ENCODE measurements at regions not wholly inside any gene's neighbourhood (a gene's known extent, or its start where the extent isn't known, plus 50 kb on each side); places are given as distances from the start of the nearest gene placed in this dataset.
"Not testable (repeated sequence)": the region's sequence is repeated elsewhere in the genome, so short reads cannot be mapped to it uniquely, and the experiment has no call there.

GRCh38 chr2:56589194-56589593, 405.4 kb downstream of the CCDC85A start:
- no peak for DNase-seq (ENCODE audit: low read depth in 1 of 2, low spot score in 2 of 2)
- H3K27me3 ChIP-seq (replicated peaks): no peaks in the 10 kb centered on the region

GRCh38 chr2:56589835-56590234, 406.0 kb downstream of the CCDC85A start:
- Histone ChIP-seq H3K4me1 (replicated peaks) (no peaks in the 10 kb centered on the region), H3K27ac (no peak overlapping the region), H3K27me3 (replicated peaks) (no peaks in the 10 kb centered on the region), H3K36me3 (no peaks in the 10 kb centered on the region), H3K4me3 (no peak overlapping the region), H3K9me3 (replicated peaks) (no peaks in the 10 kb centered on the region)
- DNase-seq (ENCODE audit: low read depth in 1 of 2, low spot score in 2 of 2): no peak

More at GRCh38 chr2:56589194-56589593, 405.4 kb downstream of the CCDC85A start:
- H3K4me1 ChIP-seq (replicated peaks): no peaks in the 10 kb centered on the region
- H3K4me3 ChIP-seq: no peak overlapping the region
- no peaks in the 10 kb centered on the region for H3K36me3 ChIP-seq
- no peak overlapping the region for H3K27ac ChIP-seq
- H3K9me3 ChIP-seq (replicated peaks): no peaks in the 10 kb centered on the region

- Histone ChIP-seq H3K36me3 (no peaks in the 10 kb centered on the region), H3K9me3 (replicated peaks) (no peaks in the 10 kb centered on the region), H3K27ac (no peak overlapping the region), H3K27me3 (replicated peaks) (no peaks in the 10 kb centered on the region), H3K4me3 (no peak overlapping the region), H3K4me1 (replicated peaks) (no peaks in the 10 kb centered on the region)
- DNase-seq (ENCODE audit: low read depth in 1 of 2, low spot score in 2 of 2): no peak
Measured at GRCh38 chr2:56590611-56591010, 406.8 kb downstream of the CCDC85A start.

DNA sequence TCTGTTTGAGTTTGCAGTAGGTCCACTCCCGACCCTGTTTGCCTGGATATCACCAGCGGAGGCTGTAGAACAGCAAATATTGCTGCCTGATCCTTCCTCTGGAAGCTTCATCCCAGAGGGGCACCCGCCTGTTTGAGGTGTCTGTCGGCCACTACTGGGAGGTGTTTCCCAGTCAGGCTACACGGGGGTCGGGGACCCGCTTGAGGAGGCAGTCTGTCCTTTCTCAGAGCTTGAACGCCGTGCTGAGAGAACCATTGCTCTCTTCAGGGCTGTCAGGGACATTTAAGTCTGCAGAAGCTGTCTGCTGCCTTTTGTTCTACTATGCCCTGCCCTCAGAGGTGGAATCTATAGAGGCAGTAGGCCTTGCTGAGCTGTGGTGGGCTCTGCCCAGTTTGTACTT, 422.3 kb downstream of the CCDC85A start:
- not testable (repeated sequence) for H3K36me3 ChIP-seq; H3K27ac ChIP-seq; H3K4me1 ChIP-seq (replicated peaks); H3K27me3 ChIP-seq (replicated peaks); H3K9me3 ChIP-seq (replicated peaks); DNase-seq (ENCODE audit: low read depth in 1 of 2, low spot score in 2 of 2); H3K4me3 ChIP-seq

DNA sequence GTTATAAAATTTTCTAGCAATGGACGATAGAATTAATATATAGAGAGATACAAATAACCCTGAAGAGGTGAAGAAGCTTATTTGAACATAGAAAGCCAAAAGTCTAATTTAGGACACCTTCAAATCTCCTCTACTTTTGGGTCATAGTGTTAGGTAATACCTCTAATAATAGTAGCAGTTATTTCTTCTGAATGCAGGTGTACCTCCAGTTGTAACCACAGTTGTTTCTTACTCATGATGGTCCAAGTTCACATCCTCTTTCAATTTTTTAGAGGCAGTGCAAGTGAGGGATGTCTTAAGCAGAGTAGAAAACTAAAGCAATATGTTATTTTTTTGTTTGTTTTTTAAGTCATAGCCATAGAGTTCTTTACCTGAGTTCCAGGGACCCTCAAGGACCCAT, 429.5 kb downstream of the CCDC85A start:
- no peak overlapping the region for H3K27ac ChIP-seq

GRCh38 chr2:56613920-56614319, 430.1 kb downstream of the CCDC85A start:
- Histone ChIP-seq H3K9me3 (replicated peaks) (no peaks in the 10 kb centered on the region), H3K4me1 (replicated peaks) (no peaks in the 10 kb centered on the region), H3K27ac (no peak overlapping the region), H3K36me3 (no peaks in the 10 kb centered on the region), H3K27me3 (replicated peaks) (no peaks in the 10 kb centered on the region), H3K4me3 (no peak overlapping the region)
- DNase-seq (ENCODE audit: low read depth in 1 of 2, low spot score in 2 of 2): no peak

More for the DNA sequence above, 429.5 kb downstream of the CCDC85A start:
- no peaks in the 10 kb centered on the region for H3K9me3 ChIP-seq (replicated peaks)
- no peaks in the 10 kb centered on the region for H3K4me1 ChIP-seq (replicated peaks)
- no peak for DNase-seq (ENCODE audit: low read depth in 1 of 2, low spot score in 2 of 2)
- no peaks in the 10 kb centered on the region for H3K36me3 ChIP-seq
- H3K4me3 ChIP-seq: no peak overlapping the region
- no peaks in the 10 kb centered on the region for H3K27me3 ChIP-seq (replicated peaks)

GRCh38 chr2:56615760-56616159, 432.0 kb downstream of the CCDC85A start:
- no peak for DNase-seq (ENCODE audit: low read depth in 1 of 2, low spot score in 2 of 2)
- no peaks in the 10 kb centered on the region for H3K9me3 ChIP-seq (replicated peaks)
- no peak overlapping the region for H3K4me3 ChIP-seq
- no peaks in the 10 kb centered on the region for H3K36me3 ChIP-seq
- H3K4me1 ChIP-seq (replicated peaks): no peaks in the 10 kb centered on the region
- no peaks in the 10 kb centered on the region for H3K27me3 ChIP-seq (replicated peaks)
- no peak overlapping the region for H3K27ac ChIP-seq

DNA sequence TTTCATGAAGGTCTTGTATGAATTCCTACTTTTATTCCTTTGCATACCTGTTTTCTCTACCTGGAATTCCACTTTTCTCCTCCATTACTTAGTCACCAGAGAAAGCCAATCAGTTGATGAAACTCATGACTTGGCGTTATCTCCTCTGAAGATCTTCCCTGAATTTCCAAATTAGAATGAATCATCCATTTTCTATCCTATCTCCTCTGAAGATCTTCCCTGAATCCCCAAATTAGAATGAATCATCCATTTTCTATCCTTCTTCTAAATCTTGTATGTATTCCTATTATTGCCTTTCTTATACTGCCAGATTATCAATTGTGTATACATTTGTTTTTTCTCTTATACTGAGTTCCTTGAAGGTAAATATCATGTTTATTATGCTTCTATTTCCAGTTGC, 440.4 kb downstream of the CCDC85A start:
- Histone ChIP-seq H3K27ac (no peak overlapping the region), H3K36me3 (no peaks in the 10 kb centered on the region), H3K27me3 (replicated peaks) (no peaks in the 10 kb centered on the region), H3K4me3 (no peak overlapping the region), H3K9me3 (replicated peaks) (no peaks in the 10 kb centered on the region), H3K4me1 (replicated peaks) (no peaks in the 10 kb centered on the region)
- no peak for DNase-seq (ENCODE audit: low read depth in 1 of 2, low spot score in 2 of 2)

DNA sequence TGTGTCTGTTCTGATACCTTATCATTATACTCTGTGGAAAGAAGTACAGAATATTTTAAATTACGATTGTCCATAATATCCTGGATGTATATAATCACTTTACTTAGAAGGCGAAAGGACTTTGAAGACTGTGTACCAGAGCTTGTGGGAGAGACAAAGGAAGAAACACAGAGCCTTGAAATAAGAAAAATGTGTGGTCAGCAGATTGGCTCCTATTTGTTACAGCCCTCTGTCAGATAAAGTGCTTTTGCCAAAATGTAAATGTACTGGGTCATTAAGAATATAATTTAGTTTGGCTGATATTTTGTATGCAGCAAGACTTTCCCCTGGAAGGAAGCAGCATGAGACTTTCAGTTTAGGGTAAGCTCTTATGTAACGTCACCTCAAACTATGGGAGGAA, 443.1 kb downstream of the CCDC85A start:
- Histone ChIP-seq H3K4me1 (replicated peaks) (no peaks in the 10 kb centered on the region), H3K27ac (no peak overlapping the region), H3K36me3 (no peaks in the 10 kb centered on the region), H3K4me3 (no peak overlapping the region), H3K9me3 (replicated peaks) (no peaks in the 10 kb centered on the region), H3K27me3 (replicated peaks) (no peaks in the 10 kb centered on the region)
- no peak for DNase-seq (ENCODE audit: low read depth in 1 of 2, low spot score in 2 of 2)

DNA sequence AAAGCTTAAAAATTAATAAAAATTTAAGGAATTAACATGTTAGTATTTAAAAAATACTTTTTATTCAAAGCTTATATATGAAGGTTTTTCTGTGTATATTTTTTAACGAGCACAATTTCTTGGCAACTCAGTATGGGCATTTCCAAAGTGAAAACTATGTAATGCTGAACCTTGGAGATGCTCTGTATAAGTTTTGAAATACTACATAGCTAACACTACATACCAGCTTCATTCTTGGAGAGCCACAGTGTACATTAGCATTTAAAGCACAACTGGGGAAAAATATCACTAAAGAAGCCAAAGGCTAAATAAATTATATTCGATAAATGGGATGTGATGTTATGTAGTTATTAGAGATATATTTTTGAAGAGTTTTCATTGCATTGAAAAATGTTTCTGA, 446.5 kb downstream of the CCDC85A start:
- no peaks in the 10 kb centered on the region for H3K36me3 ChIP-seq
- H3K4me3 ChIP-seq: no peak overlapping the region
- H3K9me3 ChIP-seq (replicated peaks): no peaks in the 10 kb centered on the region
- no peaks in the 10 kb centered on the region for H3K4me1 ChIP-seq (replicated peaks)
- no peak for DNase-seq (ENCODE audit: low read depth in 1 of 2, low spot score in 2 of 2)
- no peak overlapping the region for H3K27ac ChIP-seq
- H3K27me3 ChIP-seq (replicated peaks): no peaks in the 10 kb centered on the region

DNA sequence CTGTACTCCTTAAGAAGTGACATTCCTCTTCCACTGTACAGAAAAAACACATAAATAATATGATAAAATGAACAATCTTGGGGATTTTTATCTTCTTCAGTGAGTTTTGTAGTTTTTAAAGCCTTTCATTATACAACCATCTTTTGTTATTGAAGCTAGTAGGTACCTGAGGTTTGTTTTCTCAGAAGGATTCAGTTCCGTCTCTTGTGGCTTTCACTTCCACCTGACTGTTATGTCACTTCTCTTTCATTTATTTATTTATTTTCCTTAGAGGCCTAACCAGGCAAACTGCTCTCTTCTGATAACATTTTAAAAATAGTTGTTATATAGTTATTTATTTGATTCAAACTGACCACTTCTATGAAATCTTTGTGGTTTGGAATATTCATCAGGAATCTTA, 464.2 kb downstream of the CCDC85A start:
- no peak overlapping the region for H3K27ac ChIP-seq
- H3K27me3 ChIP-seq (replicated peaks): no peaks in the 10 kb centered on the region
- H3K36me3 ChIP-seq: no peaks in the 10 kb centered on the region
- no peak overlapping the region for H3K4me3 ChIP-seq
- H3K4me1 ChIP-seq (replicated peaks): no peaks in the 10 kb centered on the region
- no peaks in the 10 kb centered on the region for H3K9me3 ChIP-seq (replicated peaks)
- DNase-seq (ENCODE audit: low read depth in 1 of 2, low spot score in 2 of 2): no peak

DNA sequence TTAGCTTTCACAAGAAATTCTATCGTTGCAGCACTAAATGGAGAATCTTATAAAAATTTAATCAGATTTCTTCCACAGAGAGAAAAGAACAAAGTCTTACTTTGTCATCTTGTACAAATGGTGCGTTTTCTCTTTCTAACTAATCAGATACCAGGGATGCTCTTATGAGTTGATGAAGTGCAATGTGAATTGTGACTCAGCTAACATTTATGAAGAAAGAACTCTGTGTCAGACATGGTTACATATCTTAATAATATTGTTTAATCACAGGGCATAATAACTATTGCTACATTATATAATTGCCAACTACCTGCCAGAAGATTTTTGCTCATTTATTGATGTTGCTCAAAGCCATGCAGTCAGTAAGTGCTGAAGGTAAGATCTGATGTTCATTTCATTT, 465.0 kb downstream of the CCDC85A start:
- Histone ChIP-seq H3K4me3 (no peak overlapping the region), H3K9me3 (replicated peaks) (no peaks in the 10 kb centered on the region), H3K36me3 (no peaks in the 10 kb centered on the region), H3K27me3 (replicated peaks) (no peaks in the 10 kb centered on the region), H3K4me1 (replicated peaks) (no peaks in the 10 kb centered on the region), H3K27ac (no peak overlapping the region)
- no peak for DNase-seq (ENCODE audit: low read depth in 1 of 2, low spot score in 2 of 2)

GRCh38 chr2:56654936-56655335, 471.1 kb downstream of the CCDC85A start:
- Histone ChIP-seq H3K27me3 (replicated peaks) (no peaks in the 10 kb centered on the region), H3K36me3 (no peaks in the 10 kb centered on the region)
- DNase-seq (ENCODE audit: low read depth in 1 of 2, low spot score in 2 of 2): no peak

DNA sequence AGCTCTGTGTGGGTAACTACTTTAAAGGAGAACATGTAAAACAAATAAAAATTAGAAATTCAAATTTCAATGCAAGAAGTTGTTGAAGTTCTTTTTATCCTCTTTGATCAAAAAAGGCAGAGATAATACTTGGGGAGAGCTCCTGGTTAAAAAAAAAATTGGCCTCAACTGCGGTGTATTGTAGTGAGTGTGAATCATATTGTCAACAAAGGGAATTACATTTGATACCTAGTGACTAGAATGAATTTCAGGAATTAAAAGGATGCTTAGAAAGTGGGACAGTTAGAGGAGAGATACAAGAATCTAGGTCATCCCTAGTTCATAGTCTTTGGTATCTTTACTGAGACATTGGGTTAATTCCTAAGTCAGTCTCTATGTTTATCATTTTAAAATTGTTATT, 473.0 kb downstream of the CCDC85A start:
- DNase-seq (ENCODE audit: low read depth in 1 of 2, low spot score in 2 of 2): no peak
- H3K9me3 ChIP-seq (replicated peaks): no peaks in the 10 kb centered on the region
- no peaks in the 10 kb centered on the region for H3K4me1 ChIP-seq (replicated peaks)
- no peak overlapping the region for H3K27ac ChIP-seq
- H3K4me3 ChIP-seq: no peak overlapping the region
- no peaks in the 10 kb centered on the region for H3K27me3 ChIP-seq (replicated peaks)
- no peaks in the 10 kb centered on the region for H3K36me3 ChIP-seq

More at GRCh38 chr2:56654936-56655335, 471.1 kb downstream of the CCDC85A start:
- H3K4me1 ChIP-seq (replicated peaks): no peaks in the 10 kb centered on the region
- H3K9me3 ChIP-seq (replicated peaks): no peaks in the 10 kb centered on the region
- H3K4me3 ChIP-seq: no peak overlapping the region
- H3K27ac ChIP-seq: no peak overlapping the region

DNA sequence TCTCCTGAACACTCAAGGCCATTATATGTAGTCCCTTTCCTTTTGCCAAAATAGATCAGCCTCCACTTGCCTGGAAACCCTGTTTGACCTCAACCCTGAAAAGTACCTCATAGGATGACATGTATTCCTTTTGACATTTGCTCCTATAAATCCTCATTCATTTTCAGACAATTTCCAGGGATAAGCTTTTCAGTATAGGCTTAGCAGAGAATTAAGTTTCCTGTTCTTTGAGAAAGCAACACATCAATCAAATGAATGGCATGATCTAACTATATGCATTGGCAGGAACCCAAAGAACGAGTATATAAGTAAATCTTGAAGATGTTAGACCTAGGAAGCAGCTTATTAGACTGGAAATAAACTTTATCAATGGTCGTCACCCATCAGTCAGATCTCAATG, 483.0 kb downstream of the CCDC85A start:
- no peaks in the 10 kb centered on the region for H3K4me1 ChIP-seq (replicated peaks)
- H3K27ac ChIP-seq: no peak overlapping the region
- H3K27me3 ChIP-seq (replicated peaks): no peaks in the 10 kb centered on the region
- DNase-seq (ENCODE audit: low read depth in 1 of 2, low spot score in 2 of 2): no peak
- no peaks in the 10 kb centered on the region for H3K9me3 ChIP-seq (replicated peaks)
- H3K36me3 ChIP-seq: no peaks in the 10 kb centered on the region
- H3K4me3 ChIP-seq: no peak overlapping the region

All from SJSA1 (cell line).